ENCODE measurements at regions not wholly inside any gene's neighbourhood (a gene's known extent, or its start where the extent isn't known, plus 50 kb on each side); places are given as distances from the start of the nearest gene placed in this dataset.

DNA sequence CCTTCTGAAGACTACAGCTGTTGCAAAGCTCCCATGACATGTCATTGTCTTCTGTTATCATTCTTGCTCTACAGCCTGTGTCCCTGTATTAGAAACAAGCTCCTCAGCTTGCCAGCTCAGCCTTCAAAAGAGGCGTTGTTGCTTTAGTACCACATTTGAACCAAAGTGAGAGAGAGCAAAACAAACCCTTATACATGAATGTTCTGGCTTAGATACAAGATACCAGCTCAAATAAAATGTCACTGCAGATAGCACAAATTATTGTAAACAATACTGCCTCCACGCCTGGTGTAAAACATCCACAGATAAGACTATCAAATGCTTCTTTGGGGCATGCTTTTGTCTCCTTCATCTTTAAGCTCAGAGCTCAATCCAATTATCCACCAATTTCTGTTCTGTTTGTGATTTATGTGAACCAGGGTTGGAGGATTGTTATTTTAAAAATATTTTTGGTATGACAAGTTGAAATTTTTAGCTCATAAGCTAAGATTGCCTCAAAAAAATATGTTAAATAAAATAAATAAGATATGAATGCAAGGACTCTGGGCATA is 403.6 kb upstream of the CDIN1 start:
- Histone ChIP-seq H3K9ac (no peak overlapping the region), H3K4me3 (IDR thresholded peaks at IDR 0.05; ENCODE audit: insufficient read depth, low read depth, low read length) (no peak overlapping the region), H3K79me2 (ENCODE audit: insufficient read depth, low read depth) (no peaks in the 10 kb centered on the region), H3K27me3 (ENCODE audit: insufficient read depth, low read depth) (no peaks in the 10 kb centered on the region), H3K4me2 (no peak overlapping the region), H4K20me1 (ENCODE audit: insufficient read depth) (no peaks in the 10 kb centered on the region), H2AFZ (ENCODE audit: low read depth) (no peak overlapping the region), H3K4me1 (ENCODE audit: low read depth, poor library complexity, severe bottlenecking) (no peaks in the 10 kb centered on the region), H3K36me3 (ENCODE audit: insufficient read depth) (no peaks in the 10 kb centered on the region), H3K27ac (no peak overlapping the region)
- TF ChIP-seq, protein P1, sequence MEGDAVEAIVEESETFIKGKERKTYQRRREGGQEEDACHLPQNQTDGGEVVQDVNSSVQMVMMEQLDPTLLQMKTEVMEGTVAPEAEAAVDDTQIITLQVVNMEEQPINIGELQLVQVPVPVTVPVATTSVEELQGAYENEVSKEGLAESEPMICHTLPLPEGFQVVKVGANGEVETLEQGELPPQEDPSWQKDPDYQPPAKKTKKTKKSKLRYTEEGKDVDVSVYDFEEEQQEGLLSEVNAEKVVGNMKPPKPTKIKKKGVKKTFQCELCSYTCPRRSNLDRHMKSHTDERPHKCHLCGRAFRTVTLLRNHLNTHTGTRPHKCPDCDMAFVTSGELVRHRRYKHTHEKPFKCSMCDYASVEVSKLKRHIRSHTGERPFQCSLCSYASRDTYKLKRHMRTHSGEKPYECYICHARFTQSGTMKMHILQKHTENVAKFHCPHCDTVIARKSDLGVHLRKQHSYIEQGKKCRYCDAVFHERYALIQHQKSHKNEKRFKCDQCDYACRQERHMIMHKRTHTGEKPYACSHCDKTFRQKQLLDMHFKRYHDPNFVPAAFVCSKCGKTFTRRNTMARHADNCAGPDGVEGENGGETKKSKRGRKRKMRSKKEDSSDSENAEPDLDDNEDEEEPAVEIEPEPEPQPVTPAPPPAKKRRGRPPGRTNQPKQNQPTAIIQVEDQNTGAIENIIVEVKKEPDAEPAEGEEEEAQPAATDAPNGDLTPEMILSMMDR (conservative IDR thresholded peaks at IDR 0.05; ENCODE audit: low read depth, low read length): no peak

DNA sequence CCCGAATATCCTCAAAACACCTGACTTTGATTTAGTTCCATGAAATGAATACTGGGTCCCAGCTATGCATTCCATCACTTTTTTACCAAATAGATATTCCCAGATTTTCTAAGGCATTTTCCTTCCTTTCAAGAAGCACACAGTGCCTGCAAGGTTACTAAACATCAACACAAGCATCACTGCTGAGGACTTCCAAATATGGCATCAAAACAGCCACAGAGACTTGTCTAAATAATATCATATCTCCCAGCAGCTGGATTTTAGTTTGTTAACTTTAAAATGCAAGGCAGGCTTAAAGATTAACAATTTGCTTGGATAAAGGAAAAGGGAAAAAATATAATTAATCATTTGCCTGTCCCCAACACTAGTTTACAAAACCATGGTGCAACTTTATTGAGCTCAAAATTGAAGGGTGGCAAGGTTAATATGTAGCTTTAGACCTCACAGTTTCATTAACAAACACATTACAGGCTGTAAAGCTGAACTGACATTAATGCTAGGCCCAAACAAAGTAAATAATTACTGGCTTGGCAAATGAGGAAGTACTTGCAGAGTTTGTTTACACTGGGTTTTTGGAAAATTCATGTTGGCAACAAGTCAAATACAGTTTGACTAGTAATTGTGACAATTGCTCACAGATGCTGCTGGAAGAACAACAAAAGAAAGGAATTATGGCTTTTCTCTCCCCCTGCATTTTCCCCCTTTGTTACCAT is 401.7 kb upstream of the CDIN1 start:
- no peaks in the 10 kb centered on the region for H3K36me3 ChIP-seq (ENCODE audit: insufficient read depth)
- no peak overlapping the region for H3K9ac ChIP-seq
- H2AFZ ChIP-seq (ENCODE audit: low read depth): no peak overlapping the region
- no peak overlapping the region for H3K4me3 ChIP-seq (IDR thresholded peaks at IDR 0.05; ENCODE audit: insufficient read depth, low read depth, low read length)
- H3K4me2 ChIP-seq: no peak overlapping the region
- H4K20me1 ChIP-seq (ENCODE audit: insufficient read depth): no peaks in the 10 kb centered on the region
- H3K79me2 ChIP-seq (ENCODE audit: insufficient read depth, low read depth): no peaks in the 10 kb centered on the region
- TF ChIP-seq, protein P1 (conservative IDR thresholded peaks at IDR 0.05; ENCODE audit: low read depth, low read length): no peak
- H3K4me1 ChIP-seq (ENCODE audit: low read depth, poor library complexity, severe bottlenecking): no peaks in the 10 kb centered on the region
- no peaks in the 10 kb centered on the region for H3K27me3 ChIP-seq (ENCODE audit: insufficient read depth, low read depth)
- no peak overlapping the region for H3K27ac ChIP-seq

DNA sequence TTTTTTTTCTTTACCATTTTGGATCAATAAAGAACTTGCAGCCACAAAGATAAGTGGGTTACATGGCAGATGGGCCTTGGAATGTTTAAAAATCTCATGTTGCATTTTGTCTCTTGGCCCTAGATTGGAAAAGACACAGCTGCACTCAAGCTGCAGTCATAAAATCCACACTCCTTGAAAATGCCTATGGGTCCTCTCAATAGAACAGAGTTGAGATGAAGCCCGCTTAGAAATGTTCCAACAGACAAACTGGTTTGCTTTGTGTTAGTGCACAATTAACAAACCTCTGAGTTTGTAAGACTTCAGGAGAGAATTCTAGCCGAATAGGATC is 401.2 kb upstream of the CDIN1 start:
- H3K4me2 ChIP-seq: no peak overlapping the region
- TF ChIP-seq, protein P1 (conservative IDR thresholded peaks at IDR 0.05; ENCODE audit: low read depth, low read length): no peak
- H2AFZ ChIP-seq (ENCODE audit: low read depth): no peak overlapping the region
- no peaks in the 10 kb centered on the region for H3K79me2 ChIP-seq (ENCODE audit: insufficient read depth, low read depth)
- H4K20me1 ChIP-seq (ENCODE audit: insufficient read depth): no peaks in the 10 kb centered on the region
- H3K36me3 ChIP-seq (ENCODE audit: insufficient read depth): no peaks in the 10 kb centered on the region
- no peaks in the 10 kb centered on the region for H3K27me3 ChIP-seq (ENCODE audit: insufficient read depth, low read depth)
- H3K9ac ChIP-seq: no peak overlapping the region
- no peak overlapping the region for H3K4me3 ChIP-seq (IDR thresholded peaks at IDR 0.05; ENCODE audit: insufficient read depth, low read depth, low read length)
- H3K4me1 ChIP-seq (ENCODE audit: low read depth, poor library complexity, severe bottlenecking): no peaks in the 10 kb centered on the region
- no peak overlapping the region for H3K27ac ChIP-seq

DNA sequence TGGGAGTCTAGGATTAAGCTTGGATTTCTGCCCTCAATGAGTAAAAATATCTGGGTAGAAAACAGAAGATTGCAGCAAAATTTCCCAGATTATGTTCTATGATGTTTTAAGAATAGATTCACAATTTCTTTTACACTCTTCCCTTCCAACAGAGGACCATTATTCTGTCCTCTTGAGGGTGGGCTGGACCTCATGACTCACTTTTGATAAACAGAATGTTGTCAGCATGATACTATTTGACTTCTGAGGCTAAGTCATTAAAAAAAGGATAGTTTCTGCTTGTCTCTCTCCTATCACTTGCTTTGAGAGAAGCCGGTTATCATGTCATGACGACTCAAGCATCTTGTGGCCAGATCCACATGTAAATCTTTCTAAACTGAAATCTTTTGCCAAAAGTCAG is 396.2 kb upstream of the CDIN1 start:
- peaks cover 10% of the 10 kb centered on the region for H3K4me1 ChIP-seq (ENCODE audit: low read depth, poor library complexity, severe bottlenecking)
- H3K4me3 ChIP-seq (IDR thresholded peaks at IDR 0.05; ENCODE audit: insufficient read depth, low read depth, low read length): no peak overlapping the region
- no peak overlapping the region for H3K27ac ChIP-seq
- H4K20me1 ChIP-seq (ENCODE audit: insufficient read depth): no peaks in the 10 kb centered on the region
- H3K4me2 ChIP-seq: no peak overlapping the region
- no peak overlapping the region for H3K9ac ChIP-seq
- TF ChIP-seq, protein P1 (conservative IDR thresholded peaks at IDR 0.05; ENCODE audit: low read depth, low read length): no peak
- H3K27me3 ChIP-seq (ENCODE audit: insufficient read depth, low read depth): no peaks in the 10 kb centered on the region
- no peaks in the 10 kb centered on the region for H3K79me2 ChIP-seq (ENCODE audit: insufficient read depth, low read depth)
- H3K36me3 ChIP-seq (ENCODE audit: insufficient read depth): no peaks in the 10 kb centered on the region
- H2AFZ ChIP-seq (ENCODE audit: low read depth): no peak overlapping the region

All from KMS-11 (cell line).